ENCODE measurements at regions not wholly inside any gene's neighbourhood (a gene's known extent, or its start where the extent isn't known, plus 50 kb on each side); places are given as distances from the start of the nearest gene placed in this dataset.

GRCh38 chrX:96102997-96103396 lies 581.6 kb upstream of the DIAPH2 start:
- no peak for TF ChIP-seq CREB5 (CRISPR knock-in tag; IDR thresholded peaks at IDR 0.05; ENCODE audit: low read depth)
- no peak for TF ChIP-seq TOX (CRISPR knock-in tag; IDR thresholded peaks at IDR 0.05; ENCODE audit: borderline replicate concordance)
- ATAC-seq, result no peak

- ATAC-seq, result no peak
- TF ChIP-seq PATZ1 (CRISPR knock-in tag; IDR thresholded peaks at IDR 0.05; ENCODE audit: borderline replicate concordance) (no peak), CSDC2 (CRISPR knock-in tag; IDR thresholded peaks at IDR 0.05) (no peak), BACH2 (CRISPR knock-in tag; IDR thresholded peaks at IDR 0.05; ENCODE audit: borderline replicate concordance) (no peak), CREB5 (CRISPR knock-in tag; IDR thresholded peaks at IDR 0.05; ENCODE audit: low read depth) (no peak), TSHZ2 (CRISPR knock-in tag; IDR thresholded peaks at IDR 0.05) (no peak), ZNF565 (CRISPR knock-in tag; conservative IDR thresholded peaks at IDR 0.05; ENCODE audit: low read depth) (no peak), ZFP3 (CRISPR knock-in tag; IDR thresholded peaks at IDR 0.05) (no peak), CSRNP3 (CRISPR knock-in tag; IDR thresholded peaks at IDR 0.05) (no peak), ESRRG (CRISPR knock-in tag; IDR thresholded peaks at IDR 0.05) (no peak), PPARA (CRISPR knock-in tag; IDR thresholded peaks at IDR 0.05; ENCODE audit: borderline replicate concordance) (no peak)
These were observed 572.0 kb upstream of the DIAPH2 start for GRCh38 chrX:96112689-96113088.

GRCh38 chrX:96126182-96126581 lies 558.5 kb upstream of the DIAPH2 start:
- TF ChIP-seq ZFP30 (CRISPR knock-in tag; IDR thresholded peaks at IDR 0.05), result no peak
- TF ChIP-seq OSR1 (CRISPR knock-in tag; IDR thresholded peaks at IDR 0.05), result no peak
- no peak for TF ChIP-seq ZC3H10 (CRISPR knock-in tag; IDR thresholded peaks at IDR 0.05)
- TF ChIP-seq PATZ1 (CRISPR knock-in tag; IDR thresholded peaks at IDR 0.05; ENCODE audit: borderline replicate concordance), result no peak
- no peak for TF ChIP-seq TSHZ2 (CRISPR knock-in tag; IDR thresholded peaks at IDR 0.05)
- no peak for TF ChIP-seq ESRRG (CRISPR knock-in tag; IDR thresholded peaks at IDR 0.05)
- no peak for TF ChIP-seq RARB (CRISPR knock-in tag; IDR thresholded peaks at IDR 0.05)
- TF ChIP-seq TCF4 (CRISPR knock-in tag; IDR thresholded peaks at IDR 0.05; ENCODE audit: borderline replicate concordance), result no peak
- no peak for TF ChIP-seq POU6F1 (CRISPR knock-in tag; IDR thresholded peaks at IDR 0.05; ENCODE audit: borderline replicate concordance, low read depth)
- no peak for TF ChIP-seq ZNF70 (CRISPR knock-in tag; IDR thresholded peaks at IDR 0.05)
- no peak for TF ChIP-seq ZNF565 (CRISPR knock-in tag; conservative IDR thresholded peaks at IDR 0.05; ENCODE audit: low read depth)
- no peak for TF ChIP-seq CSRNP3 (CRISPR knock-in tag; IDR thresholded peaks at IDR 0.05)
- TF ChIP-seq GLIS3 (CRISPR knock-in tag; IDR thresholded peaks at IDR 0.05), result no peak
- TF ChIP-seq SNAI2 (CRISPR knock-in tag; IDR thresholded peaks at IDR 0.05), result no peak
- TF ChIP-seq PPARA (CRISPR knock-in tag; IDR thresholded peaks at IDR 0.05; ENCODE audit: borderline replicate concordance), result no peak
- no peak for TF ChIP-seq TOX (CRISPR knock-in tag; IDR thresholded peaks at IDR 0.05; ENCODE audit: borderline replicate concordance)
- ATAC-seq, result no peak

All from SK-N-SH treated with all-trans-retinoic acid at 6 μM for 48 hours (cell line).